PC-9 (cell line): ENCODE measurements at regions not wholly inside any gene's neighbourhood (a gene's known extent, or its start where the extent isn't known, plus 50 kb on each side); places are given as distances from the start of the nearest gene placed in this dataset.

Experiments
- BruUV-seq: library from RNA; stranded (reverse); fragments of 400-500 nt; replicated peaks from 2 replicates; lab custom pipeline; 2021; lab: Mats Ljungman, UMichigan
- CTCF ChIA-PET: fragments of 300-600 bp; sonication (Branson Sonifier 250); formaldehyde crosslinking; loops from one replicate; lab custom pipeline; 2022; ENCODE audit warnings: antibody characterized with exemption; lab: Charles Lee
- POLR2A ChIA-PET: fragments of 300-600 bp; sonication (Branson Sonifier 250); formaldehyde crosslinking; loops from one replicate; lab custom pipeline; 2022; ENCODE audit warnings: antibody characterized with exemption; ENCODE audit not compliant: unreplicated experiment; lab: Charles Lee
- DNase-seq, 2 experiments: peaks; one replicate each; pipeline versions ENCODE4 v3.0.0 to v3.0.0-alpha.2; 2015 to 2022; ENCODE audit warnings: mixed read lengths in 1 of 2
- H2AFZ ChIP-seq: fragments of 200-600 bp; sonication (generic); 2 replicates; pipeline ENCODE4 v1.8.1; 2017; ENCODE audit warnings: antibody characterized with exemption
- H3F3A ChIP-seq: fragments of 200-600 bp; sonication (generic); 2 replicates; pipeline ENCODE4 v1.8.1; 2017; ENCODE audit warnings: antibody characterized with exemption, mild to moderate bottlenecking, low read depth; ENCODE audit not compliant: insufficient read depth
- H3K27ac ChIP-seq: fragments of 200-600 bp; sonication (generic); 2 replicates; pipeline ENCODE4 v1.6.1; 2016; ENCODE audit warnings: mixed run types
- H3K27me3 ChIP-seq: fragments of 200-600 bp; sonication (generic); 2 replicates; pipeline ENCODE4 v1.6.1; 2016; ENCODE audit warnings: low read depth, mixed run types; ENCODE audit not compliant: insufficient read depth
- H3K36me3 ChIP-seq: fragments of 200-600 bp; sonication (generic); 2 replicates; pipeline ENCODE4 v1.6.1; 2016; ENCODE audit warnings: low read depth, mixed run types
- H3K4me1 ChIP-seq: fragments of 200-600 bp; sonication (generic); replicated peaks from 2 replicates; pipeline ENCODE4 v1.6.1; 2016; ENCODE audit warnings: mixed run types; ENCODE audit not compliant: insufficient read depth
- H3K4me2 ChIP-seq: fragments of 200-600 bp; sonication (generic); 2 replicates; pipeline ENCODE4 v1.6.1; 2017; ENCODE audit warnings: mixed run types
- H3K4me3 ChIP-seq: fragments of 200-600 bp; sonication (generic); 2 replicates; pipeline ENCODE4 v1.6.1; 2016; ENCODE audit warnings: mixed run types
- H3K79me2 ChIP-seq: fragments of 200-600 bp; sonication (generic); 2 replicates; pipeline ENCODE4 v1.6.1; 2017; ENCODE audit warnings: low read depth, mixed run types
- H3K9me2 ChIP-seq: fragments of 200-600 bp; sonication (generic); 2 replicates; pipeline ENCODE4 v1.8.1; 2017; ENCODE audit warnings: mild to moderate bottlenecking; ENCODE audit not compliant: insufficient read depth
- H3K9me3 ChIP-seq: fragments of 200-600 bp; sonication (generic); 2 replicates; pipeline ENCODE4 v1.8.1; 2016; ENCODE audit warnings: low read depth; ENCODE audit not compliant: insufficient read depth
- H4K20me1 ChIP-seq: fragments of 200-600 bp; sonication (generic); 2 replicates; pipeline ENCODE4 v1.8.1; 2017; ENCODE audit not compliant: insufficient read depth
- EZH2 ChIP-seq: fragments of 200-600 bp; sonication (generic); IDR thresholded peaks from 2 replicates; pipeline ENCODE4 v1.8.0; 2017; ENCODE audit warnings: antibody characterized with exemption, low read depth
- intact Hi-C: fragments of 100-400 bp; cut with micrococcal nuclease; formaldehyde crosslinking; loops from one replicate; pipeline ENCODE4 v1.10.0; 2022; ENCODE audit not compliant: unreplicated experiment
- TF ChIP-seq, protein P1 (sequence below): fragments of 200-600 bp; sonication (generic); conservative IDR thresholded peaks from 2 replicates; pipeline ENCODE4 v1.6.1; 2017; ENCODE audit warnings: mixed run types, antibody characterized with exemption, mild to moderate bottlenecking, moderate library complexity

GRCh38 chr2:8590938-8591337, 90.9 kb upstream of the ID2 start:
- H3K36me3 ChIP-seq = no peaks in the 10 kb centered on the region
- H3K79me2 ChIP-seq = no peaks in the 10 kb centered on the region
- H3K4me2 ChIP-seq = no peak overlapping the region
- H3K4me3 ChIP-seq = no peak overlapping the region
- POLR2A ChIA-PET = no interaction called here
- no peaks in the 10 kb centered on the region for H3K9me2 ChIP-seq
- CTCF ChIA-PET = no interaction called here
- intact Hi-C loops = no loop called here
- H3K9me3 ChIP-seq = no peaks in the 10 kb centered on the region
- H3K4me1 ChIP-seq = no peaks in the 10 kb centered on the region
- peak in 1 of 2 experiments; percentile 44 for DNase-seq
- BruUV-seq = no TSS peak
- no peaks in the 10 kb centered on the region for H3F3A ChIP-seq
- H3K27me3 ChIP-seq = peaks cover 90% of the 10 kb centered on the region
- H2AFZ ChIP-seq = no peak overlapping the region
- no peak overlapping the region for H3K27ac ChIP-seq
- 0 out of 2 replicates have a peak, but pooled peaks cover 6% of the 10 kb centered on the region for H4K20me1 ChIP-seq
- TF ChIP-seq, protein P1, sequence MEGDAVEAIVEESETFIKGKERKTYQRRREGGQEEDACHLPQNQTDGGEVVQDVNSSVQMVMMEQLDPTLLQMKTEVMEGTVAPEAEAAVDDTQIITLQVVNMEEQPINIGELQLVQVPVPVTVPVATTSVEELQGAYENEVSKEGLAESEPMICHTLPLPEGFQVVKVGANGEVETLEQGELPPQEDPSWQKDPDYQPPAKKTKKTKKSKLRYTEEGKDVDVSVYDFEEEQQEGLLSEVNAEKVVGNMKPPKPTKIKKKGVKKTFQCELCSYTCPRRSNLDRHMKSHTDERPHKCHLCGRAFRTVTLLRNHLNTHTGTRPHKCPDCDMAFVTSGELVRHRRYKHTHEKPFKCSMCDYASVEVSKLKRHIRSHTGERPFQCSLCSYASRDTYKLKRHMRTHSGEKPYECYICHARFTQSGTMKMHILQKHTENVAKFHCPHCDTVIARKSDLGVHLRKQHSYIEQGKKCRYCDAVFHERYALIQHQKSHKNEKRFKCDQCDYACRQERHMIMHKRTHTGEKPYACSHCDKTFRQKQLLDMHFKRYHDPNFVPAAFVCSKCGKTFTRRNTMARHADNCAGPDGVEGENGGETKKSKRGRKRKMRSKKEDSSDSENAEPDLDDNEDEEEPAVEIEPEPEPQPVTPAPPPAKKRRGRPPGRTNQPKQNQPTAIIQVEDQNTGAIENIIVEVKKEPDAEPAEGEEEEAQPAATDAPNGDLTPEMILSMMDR = no peak
- TF ChIP-seq EZH2 = no peak

- TF ChIP-seq EZH2 = no peak
- TF ChIP-seq, protein P1 = no peak
- Histone ChIP-seq H3K36me3 (no peaks in the 10 kb centered on the region), H3K4me1 (no peaks in the 10 kb centered on the region), H2AFZ (no peak overlapping the region), H3K4me2 (no peak overlapping the region), H3K9me3 (no peaks in the 10 kb centered on the region), H4K20me1 (0 out of 2 replicates have a peak, but pooled peaks cover 6% of the 10 kb centered on the region), H3K9me2 (no peaks in the 10 kb centered on the region), H3K79me2 (no peaks in the 10 kb centered on the region), H3F3A (no peaks in the 10 kb centered on the region), H3K27me3 (peaks cover 76% of the 10 kb centered on the region), H3K27ac (no peak overlapping the region), H3K4me3 (no peak overlapping the region)
- BruUV-seq = no TSS peak
- POLR2A ChIA-PET = no interaction called here
- intact Hi-C loops = no loop called here
- no peak for DNase-seq
- CTCF ChIA-PET = no interaction called here
Observed at GRCh38 chr2:8592736-8593135, 89.1 kb upstream of the ID2 start.

DNA sequence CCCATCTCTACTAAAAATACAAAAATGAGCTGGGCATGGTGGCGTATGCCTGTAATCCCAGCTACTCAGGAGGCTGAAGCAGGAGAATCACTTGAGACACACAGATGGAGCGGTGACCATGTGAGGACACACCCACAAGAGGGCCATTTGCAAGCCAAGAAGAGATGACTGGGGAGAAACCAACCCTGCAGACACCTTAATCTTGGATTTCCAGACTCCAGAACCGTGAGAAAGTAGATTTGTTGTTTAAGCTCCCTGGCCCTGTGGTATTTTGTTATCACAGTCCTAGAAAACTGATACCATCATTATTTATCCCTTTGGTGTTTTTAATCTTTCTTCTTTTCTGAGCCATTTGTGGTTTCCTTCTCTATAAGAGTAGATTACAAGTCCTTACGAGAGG, 88.6 kb upstream of the ID2 start:
- H3K27me3 ChIP-seq = peaks cover 71% of the 10 kb centered on the region
- H3K36me3 ChIP-seq = no peaks in the 10 kb centered on the region
- no peak overlapping the region for H3K27ac ChIP-seq
- H4K20me1 ChIP-seq = 0 out of 2 replicates have a peak, but pooled peaks cover 6% of the 10 kb centered on the region
- H3F3A ChIP-seq = no peaks in the 10 kb centered on the region
- no TSS peak for BruUV-seq
- no peaks in the 10 kb centered on the region for H3K9me3 ChIP-seq
- CTCF ChIA-PET = no interaction called here
- no peak overlapping the region for H3K4me2 ChIP-seq
- no peaks in the 10 kb centered on the region for H3K4me1 ChIP-seq
- intact Hi-C loops = no loop called here
- no peak for TF ChIP-seq EZH2
- TF ChIP-seq, protein P1 = no peak
- H3K9me2 ChIP-seq = no peaks in the 10 kb centered on the region
- no peak for DNase-seq
- H3K79me2 ChIP-seq = no peaks in the 10 kb centered on the region
- POLR2A ChIA-PET = no interaction called here
- H2AFZ ChIP-seq = no peak overlapping the region
- H3K4me3 ChIP-seq = no peak overlapping the region
